Stomach (tissue), 4 donors: ENCODE measurements at regions not wholly inside any gene's neighbourhood (a gene's known extent, or its start where the extent isn't known, plus 50 kb on each side); places are given as distances from the start of the nearest gene placed in this dataset.

Experiments used
- EP300 ChIP-seq: sonication (generic); formaldehyde crosslinking; IDR thresholded peaks from one replicate; pipeline ENCODE4 v1.6.1; 2017; ENCODE audit warnings: antibody characterized with exemption
- POLR2A ChIP-seq, 4 donors: fragments of 450-650 bp; IDR thresholded peaks; one replicate each; pipeline ENCODE4 v1.6.1; 2016; ENCODE audit warnings: antibody characterized with exemption in 4 of 4, control low read depth in 2 of 4, mild to moderate bottlenecking in 1 of 4, moderate library complexity in 1 of 4
- POLR2AphosphoS5 ChIP-seq, 3 donors: sonication (generic); formaldehyde crosslinking; IDR thresholded peaks; one replicate each; pipeline ENCODE4 v1.6.1; 2016; ENCODE audit warnings: antibody characterized with exemption in 3 of 3
- TF ChIP-seq, protein P1 (sequence below), 7 experiments: fragments of 450-650 bp in 4 of 7; fragments of 200-600 bp in 3 of 7; sonication (generic) in 3 of 7; IDR thresholded peaks; one replicate each; pipeline ENCODE4 v1.5.1; 2016 to 2019; ENCODE audit warnings: antibody characterized with exemption in 7 of 7, control low read depth in 2 of 7, mild to moderate bottlenecking in 1 of 7

DNA sequence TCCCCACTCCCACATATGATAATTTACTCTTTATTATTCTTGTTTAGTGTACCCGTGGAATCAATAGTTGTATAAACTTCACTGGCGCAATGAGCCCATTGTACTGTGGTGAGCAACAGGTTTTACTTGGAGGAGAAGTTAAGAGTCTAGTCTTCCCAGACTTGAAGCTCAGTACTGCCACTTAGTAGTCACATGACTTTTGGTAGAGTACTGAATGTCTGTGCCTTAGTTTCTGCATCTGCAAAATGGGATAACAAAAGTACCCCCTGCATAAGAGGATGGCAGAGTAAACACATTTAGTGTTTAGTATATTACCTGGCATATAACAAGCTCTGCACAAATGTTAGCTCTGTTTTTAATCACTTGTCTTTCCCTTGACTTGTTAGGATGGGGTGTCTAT lies 375.5 kb downstream of the VRK1 start:
- TF ChIP-seq, protein P1, sequence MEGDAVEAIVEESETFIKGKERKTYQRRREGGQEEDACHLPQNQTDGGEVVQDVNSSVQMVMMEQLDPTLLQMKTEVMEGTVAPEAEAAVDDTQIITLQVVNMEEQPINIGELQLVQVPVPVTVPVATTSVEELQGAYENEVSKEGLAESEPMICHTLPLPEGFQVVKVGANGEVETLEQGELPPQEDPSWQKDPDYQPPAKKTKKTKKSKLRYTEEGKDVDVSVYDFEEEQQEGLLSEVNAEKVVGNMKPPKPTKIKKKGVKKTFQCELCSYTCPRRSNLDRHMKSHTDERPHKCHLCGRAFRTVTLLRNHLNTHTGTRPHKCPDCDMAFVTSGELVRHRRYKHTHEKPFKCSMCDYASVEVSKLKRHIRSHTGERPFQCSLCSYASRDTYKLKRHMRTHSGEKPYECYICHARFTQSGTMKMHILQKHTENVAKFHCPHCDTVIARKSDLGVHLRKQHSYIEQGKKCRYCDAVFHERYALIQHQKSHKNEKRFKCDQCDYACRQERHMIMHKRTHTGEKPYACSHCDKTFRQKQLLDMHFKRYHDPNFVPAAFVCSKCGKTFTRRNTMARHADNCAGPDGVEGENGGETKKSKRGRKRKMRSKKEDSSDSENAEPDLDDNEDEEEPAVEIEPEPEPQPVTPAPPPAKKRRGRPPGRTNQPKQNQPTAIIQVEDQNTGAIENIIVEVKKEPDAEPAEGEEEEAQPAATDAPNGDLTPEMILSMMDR (IDR thresholded peaks at IDR 0.05) = no peak
- TF ChIP-seq POLR2A (IDR thresholded peaks at IDR 0.05) (no peak), POLR2AphosphoS5 (IDR thresholded peaks at IDR 0.05) (no peak), EP300 (no peak)
